Activated naive CD8-positive, alpha-beta T cell treated with anti-CD3 and anti-CD28 coated beads, Interleukin-2, amount 50 U/mL, for 24 hours (primary cell): ENCODE measurements at regions not wholly inside any gene's neighbourhood (a gene's known extent, or its start where the extent isn't known, plus 50 kb on each side); places are given as distances from the start of the nearest gene placed in this dataset.

ENCODE experiments used
- ATAC-seq: fragments of 150-1000 bp; cut with Tn5 transposase; one replicate; pipeline ENCODE4 v1.10.0; 2021
- DNase-seq: peaks from one replicate; pipeline ENCODE4 v3.0.0; 2021
- H3K27ac Mint-ChIP-seq: one replicate; pipeline ENCODE4 v1.8.0; 2021; ENCODE audit warnings: mild to moderate bottlenecking, mixed read lengths
- H3K27me3 Mint-ChIP-seq: one replicate; pipeline ENCODE4 v1.8.0; 2021; ENCODE audit warnings: mixed read lengths
- H3K36me3 Mint-ChIP-seq: one replicate; pipeline ENCODE4 v1.8.0; 2021; ENCODE audit warnings: low read depth, mixed read lengths
- H3K4me1 Mint-ChIP-seq: one replicate; pipeline ENCODE4 v1.8.0; 2021; ENCODE audit warnings: mixed read lengths
- H3K4me3 Mint-ChIP-seq: one replicate; pipeline ENCODE4 v1.8.0; 2021; ENCODE audit warnings: mild to moderate bottlenecking, moderate library complexity, mixed read lengths
- H3K9me3 Mint-ChIP-seq: one replicate; pipeline ENCODE4 v1.8.0; 2021; ENCODE audit warnings: mixed read lengths

DNA sequence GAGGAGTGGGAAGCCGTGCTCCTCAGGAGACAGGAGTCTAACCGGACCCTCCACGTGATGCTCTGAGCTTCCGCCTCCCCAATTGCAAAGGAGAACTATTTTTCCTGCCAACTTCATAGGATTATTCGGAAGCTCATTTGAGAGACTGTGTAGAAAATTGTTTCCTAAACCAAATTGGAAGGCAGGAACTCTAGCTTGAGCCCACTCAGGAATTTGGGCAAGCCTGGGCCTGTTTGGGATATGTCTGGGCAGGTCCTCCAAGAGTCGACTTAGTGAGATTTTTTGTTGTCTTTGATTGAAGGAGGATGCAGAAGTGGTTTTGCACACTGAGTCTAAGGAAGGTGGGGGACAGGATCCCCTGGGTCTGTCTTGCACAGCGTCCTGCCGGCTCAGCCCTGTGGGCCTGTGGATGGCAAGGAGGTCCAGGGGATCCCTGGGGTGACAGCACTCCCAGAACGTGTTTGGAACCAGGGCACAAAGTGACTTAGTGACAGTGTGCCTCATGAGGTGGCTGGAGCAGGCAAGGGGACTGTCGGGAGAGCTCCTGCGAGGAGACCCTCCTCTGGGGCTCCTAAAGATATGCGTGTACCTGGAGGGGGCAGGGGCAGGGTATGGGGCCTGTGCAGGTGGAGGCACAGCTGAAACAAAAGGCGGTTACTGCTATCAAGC, 283.3 kb downstream of the NSG2 start:
- Mint-ChIP-seq H3K4me3 (no peak overlapping the region), H3K27me3 (peaks cover 8% of the 10 kb centered on the region), H3K36me3 (no peaks in the 10 kb centered on the region), H3K27ac (no peak overlapping the region), H3K4me1 (no peaks in the 10 kb centered on the region), H3K9me3 (no peaks in the 10 kb centered on the region)
- ATAC-seq (no peak), DNase-seq (no peak)

DNA sequence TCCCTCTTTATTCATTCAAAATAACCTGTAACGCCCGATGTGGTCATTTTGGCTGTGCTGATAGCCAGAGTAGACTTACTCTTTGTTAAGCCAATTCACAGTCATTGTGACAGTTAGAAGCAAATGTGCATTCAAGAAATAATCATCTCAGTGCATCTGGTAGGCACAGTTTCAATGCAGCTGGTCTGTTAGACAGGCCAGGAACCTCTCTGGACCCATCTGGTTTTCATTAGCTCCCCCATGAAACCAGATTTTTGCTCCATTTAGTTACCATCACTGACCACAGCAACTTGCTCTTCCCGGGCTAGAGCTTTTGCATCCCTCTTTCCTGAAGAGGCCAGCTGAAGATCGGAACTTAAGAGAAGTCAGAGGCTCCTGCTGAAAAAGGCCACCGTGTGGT, 284.2 kb downstream of the NSG2 start:
- Mint-ChIP-seq H3K4me3 (no peak overlapping the region), H3K27me3 (peaks cover 5% of the 10 kb centered on the region), H3K4me1 (no peaks in the 10 kb centered on the region), H3K9me3 (no peaks in the 10 kb centered on the region), H3K36me3 (no peaks in the 10 kb centered on the region), H3K27ac (no peak overlapping the region)
- ATAC-seq: no peak
- DNase-seq: no peak

DNA sequence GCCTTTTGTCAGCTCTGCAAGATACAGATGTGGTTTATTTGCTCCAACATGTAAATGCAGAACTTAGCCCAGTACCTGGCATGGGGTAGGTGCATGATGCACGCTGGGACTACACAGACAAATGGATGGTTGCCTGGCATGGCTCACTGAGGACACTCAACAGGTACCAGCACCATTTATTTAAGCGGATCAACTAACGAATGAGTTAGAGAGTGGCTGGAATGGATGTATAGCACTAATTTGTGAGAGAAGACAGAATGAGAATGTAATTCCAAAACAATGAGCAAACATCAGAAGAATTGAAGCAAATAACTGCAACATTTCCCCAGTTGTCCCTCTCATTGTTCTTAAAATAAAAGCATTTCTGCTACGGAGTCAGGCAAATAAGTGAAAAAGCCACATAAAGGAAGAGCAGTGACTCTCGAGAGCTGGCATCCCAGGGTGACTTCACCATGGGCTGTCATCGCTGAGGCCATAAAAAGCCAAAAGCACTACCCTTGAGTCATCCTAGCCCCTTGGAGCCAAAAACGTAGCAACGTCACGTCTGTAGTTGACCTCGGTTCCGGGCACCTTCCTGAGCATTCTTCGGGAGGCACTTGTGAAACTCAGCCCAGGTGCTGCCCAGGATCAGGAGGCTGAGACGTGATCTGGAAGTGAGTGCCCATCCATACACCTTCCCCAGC, 290.3 kb downstream of the NSG2 start:
- Mint-ChIP-seq H3K4me3 (no peak overlapping the region), H3K27ac (no peak overlapping the region), H3K36me3 (no peaks in the 10 kb centered on the region), H3K27me3 (peaks cover 6% of the 10 kb centered on the region), H3K9me3 (no peaks in the 10 kb centered on the region), H3K4me1 (no peaks in the 10 kb centered on the region)
- DNase-seq (no peak), ATAC-seq (no peak)

DNA sequence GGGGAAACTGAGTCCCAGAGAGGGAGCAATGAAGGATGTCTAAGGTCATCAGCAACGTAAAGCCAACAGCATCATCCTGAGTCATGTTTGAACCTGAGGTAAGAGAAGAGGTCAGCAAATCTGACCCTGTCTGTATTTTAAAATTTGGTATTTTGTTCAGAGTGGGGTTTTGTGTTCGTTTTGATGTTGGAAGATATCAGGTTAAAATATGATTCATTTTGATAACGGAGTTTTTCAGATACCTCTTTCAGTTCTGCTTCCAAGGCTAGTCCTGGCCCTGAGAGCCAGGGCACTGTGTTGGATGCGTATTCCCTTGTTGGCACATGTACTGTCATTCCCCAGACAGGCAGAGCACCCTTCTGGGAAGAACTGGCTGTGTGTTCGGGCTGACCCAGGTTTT, 291.0 kb downstream of the NSG2 start:
- no peak overlapping the region for H3K27ac Mint-ChIP-seq
- H3K36me3 Mint-ChIP-seq: no peaks in the 10 kb centered on the region
- H3K9me3 Mint-ChIP-seq: no peaks in the 10 kb centered on the region
- DNase-seq (no peak), ATAC-seq (no peak)
- H3K27me3 Mint-ChIP-seq: peaks cover 6% of the 10 kb centered on the region
- H3K4me1 Mint-ChIP-seq: no peaks in the 10 kb centered on the region
- H3K4me3 Mint-ChIP-seq: no peak overlapping the region

DNA sequence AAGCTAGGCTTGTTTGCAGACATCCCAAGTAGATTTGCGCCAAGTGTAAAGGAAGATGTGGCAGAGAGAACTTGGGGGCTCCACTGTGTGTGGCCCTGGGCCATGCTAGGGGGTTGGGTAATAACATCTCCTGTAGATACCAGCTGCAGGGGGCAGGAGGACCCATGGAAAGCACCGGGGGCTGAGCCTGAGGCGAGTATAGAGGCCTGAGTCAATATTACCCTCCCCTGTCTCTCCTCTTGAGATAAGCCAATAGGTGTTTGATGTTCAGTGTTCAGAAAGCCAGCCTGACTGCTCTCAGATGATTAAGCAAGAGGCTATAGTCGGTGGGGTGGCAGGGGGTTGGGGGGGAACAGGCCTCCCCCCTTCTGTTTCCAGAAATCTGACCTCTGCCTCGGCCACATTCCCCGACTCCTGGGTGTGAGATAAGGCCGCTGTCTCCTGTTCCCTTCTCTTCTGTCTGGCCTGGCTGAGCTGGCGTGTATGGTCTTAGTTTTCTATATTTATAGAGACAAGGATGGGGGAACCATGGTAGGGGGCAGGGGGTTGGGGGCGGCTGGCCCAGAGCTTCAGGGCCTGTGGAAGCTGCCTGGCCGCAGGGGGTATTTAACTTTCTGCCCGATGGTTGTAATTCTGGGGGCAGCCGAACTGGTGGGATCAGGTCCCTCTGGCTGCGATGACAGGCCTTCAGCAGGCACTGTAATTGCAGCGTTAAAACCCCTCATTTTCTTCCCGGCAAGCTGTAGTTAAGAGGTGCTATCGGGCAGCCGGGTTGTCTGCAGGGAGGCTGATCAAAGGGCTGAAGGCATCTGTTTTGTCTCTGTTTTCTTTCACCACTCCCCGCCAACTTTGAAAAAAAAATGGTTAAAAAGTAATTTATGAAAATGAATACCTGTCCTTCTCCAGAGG, 292.0 kb downstream of the NSG2 start:
- DNase-seq: no peak
- ATAC-seq: no peak
- Mint-ChIP-seq H3K4me1 (no peaks in the 10 kb centered on the region), H3K4me3 (no peak overlapping the region), H3K36me3 (no peaks in the 10 kb centered on the region), H3K27me3 (peaks cover 6% of the 10 kb centered on the region), H3K27ac (no peak overlapping the region), H3K9me3 (no peaks in the 10 kb centered on the region)

DNA sequence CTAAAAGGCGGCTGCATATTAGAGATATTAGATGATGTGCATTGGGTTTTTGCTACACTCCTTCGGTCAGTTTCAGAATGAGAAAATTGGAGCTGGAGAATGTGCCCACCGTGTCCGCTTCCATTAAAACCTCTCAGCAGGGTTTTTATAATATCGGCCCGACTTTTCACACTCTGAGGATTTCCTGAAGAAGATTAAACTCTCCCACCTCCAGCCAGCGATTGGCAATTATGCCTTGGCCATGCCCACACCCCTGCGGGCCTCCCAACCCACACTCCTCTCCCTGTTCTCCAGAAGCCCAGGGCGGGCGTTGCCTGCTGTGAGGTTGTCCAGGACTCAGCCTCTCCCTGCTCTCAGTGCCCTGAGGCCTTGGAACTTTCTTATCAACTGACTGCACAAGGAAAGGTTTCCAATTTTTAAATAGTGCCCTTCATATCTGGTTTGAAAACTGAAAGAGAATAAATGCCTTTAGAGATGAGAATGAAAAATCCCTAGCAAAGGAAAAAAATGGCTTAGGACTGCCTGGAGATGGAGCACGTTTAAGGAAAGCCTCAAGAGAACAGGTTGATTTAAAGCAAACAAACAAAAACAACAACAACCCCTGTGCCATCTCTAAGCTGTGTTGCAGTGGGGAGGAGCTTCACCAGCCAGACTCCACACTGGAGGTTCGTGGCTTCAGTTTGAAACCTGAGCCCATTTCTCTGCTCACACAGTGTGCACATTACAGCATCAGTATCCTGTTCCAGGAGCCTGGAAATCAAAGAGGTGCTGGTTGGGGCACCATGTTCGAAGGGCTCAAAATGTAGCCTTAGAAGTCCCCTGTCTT, 292.9 kb downstream of the NSG2 start:
- DNase-seq (no peak), ATAC-seq (no peak)
- no peak overlapping the region for H3K27ac Mint-ChIP-seq
- no peaks in the 10 kb centered on the region for H3K9me3 Mint-ChIP-seq
- no peaks in the 10 kb centered on the region for H3K36me3 Mint-ChIP-seq
- peaks cover 6% of the 10 kb centered on the region for H3K27me3 Mint-ChIP-seq
- H3K4me1 Mint-ChIP-seq: no peaks in the 10 kb centered on the region
- H3K4me3 Mint-ChIP-seq: no peak overlapping the region

DNA sequence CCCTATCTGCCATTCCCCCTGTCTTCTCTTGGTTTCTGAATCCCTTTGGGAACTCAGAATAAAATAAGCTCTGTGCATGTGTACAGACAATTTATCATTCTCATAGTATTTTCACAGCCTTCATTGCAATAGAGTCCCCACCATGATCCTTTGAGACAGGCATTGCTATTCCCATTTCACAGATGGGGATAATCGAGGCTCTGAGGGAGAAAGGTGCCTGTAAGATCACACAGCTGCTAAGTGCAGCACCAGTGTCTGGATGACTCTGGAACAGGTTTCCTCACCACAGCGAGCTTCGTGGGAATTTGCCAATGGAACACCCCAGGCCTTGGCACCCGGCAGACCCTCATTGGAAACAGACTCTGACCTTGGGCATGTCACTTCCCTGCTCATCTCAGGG, 293.6 kb downstream of the NSG2 start:
- no peaks in the 10 kb centered on the region for H3K36me3 Mint-ChIP-seq
- no peak for DNase-seq
- no peak overlapping the region for H3K4me3 Mint-ChIP-seq
- no peaks in the 10 kb centered on the region for H3K4me1 Mint-ChIP-seq
- ATAC-seq: no peak
- no peaks in the 10 kb centered on the region for H3K9me3 Mint-ChIP-seq
- H3K27me3 Mint-ChIP-seq: peaks cover 6% of the 10 kb centered on the region
- H3K27ac Mint-ChIP-seq: no peak overlapping the region

DNA sequence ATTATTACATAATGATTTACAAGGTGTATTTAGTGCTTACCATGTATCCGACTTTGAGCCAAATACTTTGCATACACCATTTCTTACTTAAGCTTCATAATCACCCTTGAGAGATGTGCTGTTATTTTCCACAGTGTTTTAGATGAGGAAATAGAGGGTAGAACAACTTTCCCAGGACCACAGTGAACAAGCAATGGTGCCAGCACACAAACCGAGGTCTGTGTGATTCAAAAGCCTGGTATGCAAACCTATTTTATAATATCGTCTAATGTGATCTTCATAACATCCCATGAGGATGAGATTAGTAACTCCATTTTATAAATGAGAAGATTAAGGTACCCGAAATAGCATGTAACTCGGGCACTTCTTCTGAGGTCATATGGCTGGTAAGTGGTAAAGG, 294.7 kb downstream of the NSG2 start:
- Mint-ChIP-seq H3K9me3 (no peaks in the 10 kb centered on the region), H3K4me1 (no peaks in the 10 kb centered on the region), H3K4me3 (no peak overlapping the region), H3K36me3 (no peaks in the 10 kb centered on the region), H3K27ac (no peak overlapping the region), H3K27me3 (peaks cover 6% of the 10 kb centered on the region)
- ATAC-seq (no peak), DNase-seq (no peak)

DNA sequence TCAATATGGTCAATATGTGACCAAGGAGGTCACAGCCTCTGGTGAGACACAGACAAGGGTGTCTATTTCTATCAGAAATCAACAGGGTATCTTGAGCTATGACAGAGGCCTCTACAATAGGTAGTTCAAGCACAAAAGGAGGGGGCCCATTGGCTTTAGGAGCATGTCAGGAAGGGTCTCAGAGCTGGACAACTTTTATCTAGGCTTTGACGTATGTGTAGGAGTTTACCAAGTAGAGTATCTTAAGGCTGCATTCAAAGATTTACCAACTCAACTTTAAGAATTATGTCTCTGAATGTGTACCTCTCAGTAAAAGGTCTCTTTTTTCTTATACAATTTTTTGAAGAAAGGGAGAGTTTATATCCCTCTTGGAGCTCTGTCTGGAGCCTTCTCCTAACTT, 297.2 kb downstream of the NSG2 start:
- ATAC-seq: no peak
- Mint-ChIP-seq H3K27ac (no peak overlapping the region), H3K9me3 (peaks cover 4% of the 10 kb centered on the region), H3K4me1 (no peaks in the 10 kb centered on the region), H3K27me3 (peaks cover 10% of the 10 kb centered on the region), H3K36me3 (no peaks in the 10 kb centered on the region), H3K4me3 (no peak overlapping the region)
- DNase-seq: no peak

DNA sequence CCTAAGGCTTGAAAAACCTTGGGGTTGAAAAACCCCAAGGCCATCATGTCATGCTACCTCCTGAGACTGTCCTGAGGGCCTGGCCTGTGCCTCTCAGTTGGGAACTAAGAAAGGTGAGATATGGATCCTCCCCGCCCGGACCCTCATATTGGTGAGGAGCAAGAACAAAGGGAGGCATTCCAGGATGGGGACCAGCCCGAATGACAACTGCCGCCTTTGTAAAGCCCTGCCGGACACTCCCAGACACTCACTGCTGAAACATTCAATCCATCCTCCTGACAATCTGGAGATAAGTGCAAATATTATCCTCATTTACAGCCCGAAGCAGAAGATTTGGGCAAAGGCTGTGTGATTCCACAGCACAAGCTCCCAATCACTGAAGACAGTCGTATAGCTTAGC, 298.3 kb downstream of the NSG2 start:
- peaks cover 4% of the 10 kb centered on the region for H3K9me3 Mint-ChIP-seq
- H3K27me3 Mint-ChIP-seq: peaks cover 6% of the 10 kb centered on the region
- no peak overlapping the region for H3K27ac Mint-ChIP-seq
- no peaks in the 10 kb centered on the region for H3K4me1 Mint-ChIP-seq
- no peaks in the 10 kb centered on the region for H3K36me3 Mint-ChIP-seq
- H3K4me3 Mint-ChIP-seq: no peak overlapping the region
- ATAC-seq (no peak), DNase-seq (no peak)

DNA sequence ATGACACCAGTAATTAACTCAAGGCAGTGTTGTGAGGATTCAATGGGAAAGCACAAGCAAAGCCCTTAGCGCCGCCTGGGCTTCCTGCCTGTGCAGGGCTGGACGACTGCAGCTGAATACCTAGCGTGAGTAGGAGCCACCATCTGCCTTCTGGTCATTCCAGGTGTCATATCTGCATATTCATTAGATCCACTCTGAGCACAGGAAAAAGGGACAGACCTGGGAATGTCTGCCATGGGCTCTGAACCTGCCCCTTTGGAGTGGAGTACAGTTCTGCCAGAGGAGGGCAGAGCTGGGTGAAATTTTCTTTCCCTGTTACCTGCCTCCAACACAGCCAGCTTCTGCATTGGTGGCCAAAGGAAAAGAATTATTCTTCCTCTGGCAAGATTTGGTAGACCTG, 298.8 kb downstream of the NSG2 start:
- Mint-ChIP-seq H3K27ac (no peak overlapping the region), H3K4me3 (no peak overlapping the region), H3K27me3 (peaks cover 4% of the 10 kb centered on the region), H3K36me3 (no peaks in the 10 kb centered on the region), H3K9me3 (peaks cover 4% of the 10 kb centered on the region), H3K4me1 (no peaks in the 10 kb centered on the region)
- DNase-seq (no peak), ATAC-seq (no peak)

DNA sequence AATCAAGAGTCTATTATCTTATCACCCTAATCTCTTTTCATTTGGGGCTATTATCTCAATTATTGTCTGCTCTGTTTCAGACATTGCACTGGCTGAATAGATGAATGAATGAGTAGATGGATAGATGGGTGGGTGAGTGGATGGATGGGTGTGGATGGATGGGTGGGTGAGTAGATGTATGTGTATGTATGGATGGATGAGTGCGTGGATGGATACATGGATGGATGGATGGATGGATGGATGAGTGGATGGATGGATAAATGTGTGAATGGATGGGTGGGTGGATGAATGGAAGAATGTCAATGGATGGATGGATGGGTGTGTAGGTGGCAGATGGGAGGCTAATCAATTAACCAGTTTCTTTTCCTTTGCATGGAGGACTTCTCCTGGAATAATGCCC, 301.7 kb downstream of the NSG2 start:
- H3K4me1 Mint-ChIP-seq: no peaks in the 10 kb centered on the region
- peaks cover 6% of the 10 kb centered on the region for H3K27me3 Mint-ChIP-seq
- no peaks in the 10 kb centered on the region for H3K36me3 Mint-ChIP-seq
- DNase-seq (no peak), ATAC-seq (no peak)
- peaks cover 4% of the 10 kb centered on the region for H3K9me3 Mint-ChIP-seq
- no peak overlapping the region for H3K4me3 Mint-ChIP-seq
- H3K27ac Mint-ChIP-seq: no peak overlapping the region

DNA sequence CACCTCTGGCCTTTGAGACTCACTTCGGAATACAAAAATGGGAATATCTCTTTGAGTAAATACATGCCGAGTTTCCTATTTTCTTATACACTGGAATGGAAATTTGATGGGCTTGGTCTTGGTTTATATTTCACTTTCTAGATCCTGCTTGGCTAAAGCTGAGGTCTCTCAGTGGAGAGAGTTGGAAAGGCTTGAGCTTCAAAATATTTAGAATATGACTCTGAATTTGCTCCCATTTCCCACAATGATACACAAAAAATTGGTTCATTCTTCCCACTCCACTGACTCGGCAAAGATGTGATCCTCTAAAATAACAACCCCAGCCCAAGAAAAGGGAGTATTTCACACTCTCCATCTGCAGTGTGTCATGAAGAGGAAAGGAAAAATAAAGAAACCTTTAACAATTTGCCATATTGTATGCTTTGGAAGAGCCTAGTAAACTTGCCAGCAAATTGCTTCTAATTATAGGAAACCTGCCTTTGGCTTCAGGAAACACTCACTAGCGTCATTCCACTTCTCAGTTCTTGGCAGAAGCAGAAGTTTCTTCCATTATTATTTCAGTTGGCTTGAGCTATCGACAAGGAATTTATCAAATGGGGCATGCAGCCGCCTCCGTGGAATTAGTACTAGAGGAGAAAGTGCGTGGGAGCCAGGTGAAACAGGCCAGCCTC, 302.9 kb downstream of the NSG2 start:
- ATAC-seq: no peak
- Mint-ChIP-seq H3K36me3 (no peaks in the 10 kb centered on the region), H3K9me3 (peaks cover 4% of the 10 kb centered on the region), H3K27me3 (peaks cover 6% of the 10 kb centered on the region), H3K4me1 (no peaks in the 10 kb centered on the region), H3K27ac (no peak overlapping the region), H3K4me3 (no peak overlapping the region)
- DNase-seq: no peak

DNA sequence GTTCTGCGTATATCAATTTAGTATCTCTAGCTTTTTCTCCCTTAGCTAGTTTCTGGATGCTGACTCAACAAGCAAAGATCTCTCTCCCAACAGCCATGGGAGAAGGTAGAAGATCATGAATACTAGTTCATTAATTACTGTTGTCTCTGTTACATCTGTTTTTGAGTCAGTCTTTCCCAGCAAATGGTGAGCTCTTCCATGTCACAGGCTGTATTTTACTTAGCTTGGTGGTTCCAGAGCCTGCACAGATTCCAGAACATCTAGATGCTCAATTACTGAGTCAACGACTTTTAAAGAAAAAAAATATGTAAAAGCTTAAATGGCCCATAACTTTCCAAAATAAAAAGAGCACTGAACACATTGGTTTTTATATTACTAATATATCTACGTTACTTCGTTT, 307.2 kb downstream of the NSG2 start:
- peaks cover 2% of the 10 kb centered on the region for H3K27me3 Mint-ChIP-seq
- no peak overlapping the region for H3K27ac Mint-ChIP-seq
- H3K4me3 Mint-ChIP-seq: no peak overlapping the region
- ATAC-seq (no peak), DNase-seq (no peak)
- no peaks in the 10 kb centered on the region for H3K4me1 Mint-ChIP-seq
- peaks cover 5% of the 10 kb centered on the region for H3K9me3 Mint-ChIP-seq
- H3K36me3 Mint-ChIP-seq: no peaks in the 10 kb centered on the region
